Fibroblast of peridontal ligament (primary cell): ENCODE measurements at regions not wholly inside any gene's neighbourhood (a gene's known extent, or its start where the extent isn't known, plus 50 kb on each side); places are given as distances from the start of the nearest gene placed in this dataset.

Experiments
- DNase-seq: peaks from one replicate; pipeline ENCODE4 v3.0.0-alpha.2; 2010; ENCODE audit errors: extremely low read depth

- no peak for DNase-seq
These were observed 903.1 kb downstream of the BCL11B start for GRCh38 chr14:98368916-98369315.

DNA sequence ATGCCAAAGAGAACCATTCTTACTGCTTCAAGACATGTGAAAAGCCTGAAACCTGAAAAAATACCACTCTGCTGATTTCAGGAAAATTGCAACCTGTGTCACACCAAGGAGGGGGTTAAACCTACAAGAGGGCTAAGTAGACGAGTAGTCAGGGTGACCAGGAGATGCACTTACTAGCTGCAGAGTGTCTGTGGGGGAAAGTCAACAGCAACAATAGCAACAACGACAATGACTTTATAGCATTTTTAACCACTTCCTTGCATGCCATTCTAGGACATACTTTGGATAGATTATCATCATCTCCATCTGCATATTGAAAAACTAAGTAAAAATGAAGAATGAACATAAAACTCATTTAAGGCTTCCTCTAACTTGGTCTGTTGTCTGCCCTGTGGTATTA lies 902.7 kb downstream of the BCL11B start:
- no peak for DNase-seq

DNA sequence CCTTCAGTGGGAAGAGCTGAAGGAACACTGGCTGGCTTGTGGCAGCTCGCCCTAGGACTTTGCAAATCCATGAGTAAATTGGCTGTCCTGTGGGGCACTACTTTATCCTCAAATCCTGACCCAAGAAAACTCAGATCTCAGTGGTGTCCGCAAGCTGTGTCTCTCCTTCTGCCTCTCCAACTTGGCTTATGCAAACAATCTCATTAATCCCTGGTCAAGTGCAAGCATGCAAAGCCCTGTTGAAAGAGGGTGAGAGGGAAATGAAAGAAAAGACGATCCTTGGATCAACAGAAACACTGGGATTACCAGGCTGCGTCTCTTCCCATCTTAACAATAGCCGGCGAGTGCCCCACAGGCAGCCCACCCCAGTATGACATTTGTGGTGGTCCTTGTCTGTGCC lies 901.6 kb downstream of the BCL11B start:
- DNase-seq: no peak

GRCh38 chr14:98371141-98371540 lies 900.9 kb downstream of the BCL11B start:
- DNase-seq: no peak

- no peak for DNase-seq
These were observed 897.9 kb downstream of the BCL11B start for GRCh38 chr14:98374136-98374535.

DNA sequence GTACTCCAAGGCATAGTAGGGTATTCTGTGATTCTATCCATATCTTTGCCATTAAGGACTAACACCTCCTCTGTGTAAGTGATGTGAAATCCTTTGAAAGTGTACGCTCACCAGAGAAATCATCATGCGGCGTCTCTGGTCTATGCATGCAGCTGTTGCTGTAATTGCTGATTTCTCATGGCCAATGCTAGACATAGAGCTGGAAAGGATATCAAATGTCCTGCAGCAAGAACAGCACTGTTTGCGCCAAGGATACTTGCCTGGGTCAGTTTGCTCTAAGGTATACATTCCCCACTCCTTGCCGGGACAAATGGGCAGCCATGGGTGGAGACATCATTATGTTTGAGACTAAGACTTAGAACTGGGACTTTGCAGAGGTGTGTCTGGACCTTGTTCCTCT lies 896.4 kb downstream of the BCL11B start:
- no peak for DNase-seq

DNA sequence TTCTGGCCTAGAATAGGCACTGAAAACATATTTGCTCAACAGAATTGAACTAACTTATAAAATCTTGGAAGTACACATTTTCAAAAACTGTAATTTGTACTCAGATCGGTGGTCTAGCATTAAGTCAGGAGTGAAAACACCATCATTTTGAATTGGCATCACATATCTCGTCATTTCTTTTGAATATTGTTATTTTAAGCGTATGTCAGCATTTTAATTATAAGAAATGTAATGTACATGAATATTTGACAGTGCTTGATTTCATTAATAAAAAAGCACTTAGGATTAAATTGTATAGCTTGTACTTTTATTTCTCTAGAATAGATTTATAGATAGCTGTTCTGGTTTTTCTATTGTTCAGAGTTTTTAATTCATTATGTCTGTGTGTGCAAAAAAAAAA lies 892.2 kb downstream of the BCL11B start:
- no peak for DNase-seq

DNA sequence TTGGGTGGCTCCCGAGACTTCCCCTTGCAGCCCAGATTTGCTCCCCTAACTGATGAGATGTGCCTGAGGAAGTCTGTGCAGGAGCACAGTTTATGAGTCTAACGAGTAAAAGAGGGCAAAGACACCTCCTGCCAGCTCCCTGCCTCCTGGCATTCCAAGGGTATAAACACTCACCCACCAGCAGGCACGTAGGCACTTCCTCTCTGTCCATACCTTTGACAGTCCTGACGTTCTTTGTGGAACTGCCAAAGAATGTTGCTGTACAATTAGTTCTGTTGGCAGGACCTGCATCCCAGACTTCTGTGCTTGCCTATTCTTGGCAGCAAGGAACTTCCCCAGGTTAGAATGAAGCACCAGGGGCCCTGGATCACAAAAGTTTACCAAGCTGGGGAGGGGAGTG lies 889.3 kb downstream of the BCL11B start:
- DNase-seq: no peak

- no peak for DNase-seq
These were observed 886.1 kb downstream of the BCL11B start for GRCh38 chr14:98385851-98386250.

GRCh38 chr14:98391061-98391460 lies 880.9 kb downstream of the BCL11B start:
- DNase-seq: no peak

DNA sequence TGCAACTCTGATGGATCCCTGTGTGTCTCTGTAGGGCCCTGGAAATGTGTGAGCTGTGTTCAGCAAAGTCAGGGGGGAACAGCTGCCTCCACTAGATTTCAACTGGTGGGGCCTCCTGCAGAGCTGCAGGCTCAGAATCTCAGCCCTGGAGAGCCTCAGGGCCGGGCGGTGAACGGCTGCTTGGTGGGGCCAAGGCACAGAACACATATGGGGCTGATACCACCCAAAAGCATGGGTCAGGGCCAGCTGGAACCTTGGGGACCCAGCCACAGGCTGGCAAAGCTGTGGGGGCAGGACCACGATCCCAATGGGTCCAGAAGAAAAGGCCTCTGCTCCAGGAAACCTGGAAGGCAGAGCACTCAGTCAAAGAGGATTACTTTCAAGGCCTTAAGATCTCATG lies 878.5 kb downstream of the BCL11B start:
- no peak for DNase-seq

DNA sequence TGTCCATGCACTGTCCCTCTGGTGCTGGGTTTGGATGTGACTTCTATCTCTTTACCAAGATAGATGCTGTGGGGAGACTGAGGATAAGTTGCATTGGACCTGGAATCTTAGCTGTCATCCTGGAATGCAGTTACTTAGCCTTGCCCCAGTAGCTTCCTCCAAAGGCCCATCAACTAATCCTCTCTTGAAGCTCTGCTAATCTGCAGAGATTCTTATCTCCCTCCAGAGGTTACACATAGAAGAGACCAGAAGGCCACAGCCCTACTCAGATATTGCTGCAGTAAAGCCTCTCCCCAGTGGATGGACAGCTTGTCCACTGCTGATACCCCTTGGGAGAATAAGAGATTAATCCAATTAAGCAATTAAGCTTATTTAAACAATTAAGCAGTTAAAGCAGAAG lies 867.2 kb downstream of the BCL11B start:
- no peak for DNase-seq

GRCh38 chr14:98408024-98408555 lies 863.9 kb downstream of the BCL11B start:
- DNase-seq: no peak

DNA sequence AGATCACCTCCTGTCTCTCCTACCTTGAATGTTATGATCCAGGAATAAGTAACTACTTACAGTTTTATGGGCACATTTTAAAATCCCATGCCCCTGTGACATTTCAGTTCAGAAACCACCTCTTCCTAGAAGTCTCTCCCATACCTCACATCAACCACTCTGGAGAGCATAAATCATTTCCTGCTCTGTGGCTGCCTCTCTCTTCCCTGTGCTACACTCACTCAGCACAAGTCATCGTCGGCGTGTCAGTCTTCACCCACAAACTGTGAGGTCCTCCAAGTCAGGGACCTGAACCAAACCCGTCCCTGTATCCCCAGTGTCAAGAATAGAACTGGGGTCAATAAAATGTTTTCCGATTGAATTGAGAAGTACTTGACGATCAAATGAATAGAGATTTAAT lies 863.3 kb downstream of the BCL11B start:
- DNase-seq: no peak

- DNase-seq: no peak
These were observed 860.8 kb downstream of the BCL11B start for GRCh38 chr14:98411154-98411553.

DNA sequence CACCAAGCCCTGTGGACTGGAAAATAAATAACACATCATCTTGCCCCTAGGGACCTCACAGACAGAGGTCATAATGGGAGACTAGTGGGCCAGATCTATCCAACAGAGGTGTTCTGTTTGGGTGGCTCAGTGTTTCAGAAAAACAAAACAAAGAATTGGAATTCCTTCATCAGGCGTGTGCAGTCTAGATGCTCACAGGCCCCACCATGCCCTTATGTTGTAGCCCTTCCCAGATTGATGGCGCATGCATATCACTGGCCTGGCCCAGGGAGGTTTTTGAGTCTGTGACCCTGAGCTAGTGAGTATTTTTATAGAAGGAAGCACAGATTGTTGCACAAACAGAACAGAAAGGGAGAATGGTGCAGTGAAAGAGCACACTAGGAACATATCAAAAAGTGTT lies 859.6 kb downstream of the BCL11B start:
- no peak for DNase-seq

GRCh38 chr14:98415766-98416165 lies 856.2 kb downstream of the BCL11B start:
- no peak for DNase-seq

DNA sequence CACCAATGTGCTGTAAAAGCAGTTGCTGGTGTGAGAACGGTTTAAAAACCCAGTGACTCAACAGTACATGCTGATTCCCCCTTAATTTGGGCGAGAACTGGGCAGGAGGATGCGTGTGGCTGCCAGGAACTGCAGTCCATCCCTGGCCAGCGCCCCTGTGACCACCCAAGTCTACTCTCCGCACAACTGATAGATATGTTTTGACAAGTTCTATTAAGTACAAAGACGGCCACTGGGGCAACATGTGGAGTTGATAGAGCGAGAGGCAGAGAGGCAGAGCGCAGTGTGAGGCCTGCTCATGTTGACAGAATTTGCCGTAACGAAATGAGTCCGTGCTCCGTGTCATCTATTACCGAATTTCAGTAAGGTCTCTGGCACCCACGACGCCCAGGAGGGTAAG lies 855.0 kb downstream of the BCL11B start:
- DNase-seq: no peak

GRCh38 chr14:98428483-98428994 lies 843.5 kb downstream of the BCL11B start:
- no peak for DNase-seq

GRCh38 chr14:98433436-98433835 lies 838.6 kb downstream of the BCL11B start:
- no peak for DNase-seq

GRCh38 chr14:98437113-98437512 lies 834.9 kb downstream of the BCL11B start:
- DNase-seq: no peak

GRCh38 chr14:98444077-98444476 lies 827.9 kb downstream of the BCL11B start:
- DNase-seq: no peak

DNA sequence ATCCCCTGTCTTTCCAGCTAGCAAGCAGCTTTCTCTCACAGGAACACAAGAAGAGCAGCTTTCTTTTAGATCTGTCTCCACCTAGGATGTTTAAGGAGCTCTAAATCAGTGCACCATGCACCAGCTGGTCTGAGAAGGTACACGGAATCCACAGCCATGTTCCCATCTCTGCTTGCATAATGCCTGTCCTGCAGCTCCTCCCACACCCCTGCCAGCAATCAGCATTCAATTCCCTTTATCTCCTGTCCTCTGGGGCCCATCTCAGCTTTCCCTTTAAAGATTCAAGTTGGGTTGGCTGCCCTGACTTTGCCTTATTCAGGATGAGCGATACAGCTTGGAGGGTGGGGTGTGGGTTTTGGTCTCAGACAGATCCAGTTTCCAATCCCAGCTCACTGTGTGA lies 826.3 kb downstream of the BCL11B start:
- no peak for DNase-seq

- no peak for DNase-seq
These were observed 825.5 kb downstream of the BCL11B start for GRCh38 chr14:98446508-98446907.
